ENCODE measurements at regions not wholly inside any gene's neighbourhood (a gene's known extent, or its start where the extent isn't known, plus 50 kb on each side); places are given as distances from the start of the nearest gene placed in this dataset.

DNA sequence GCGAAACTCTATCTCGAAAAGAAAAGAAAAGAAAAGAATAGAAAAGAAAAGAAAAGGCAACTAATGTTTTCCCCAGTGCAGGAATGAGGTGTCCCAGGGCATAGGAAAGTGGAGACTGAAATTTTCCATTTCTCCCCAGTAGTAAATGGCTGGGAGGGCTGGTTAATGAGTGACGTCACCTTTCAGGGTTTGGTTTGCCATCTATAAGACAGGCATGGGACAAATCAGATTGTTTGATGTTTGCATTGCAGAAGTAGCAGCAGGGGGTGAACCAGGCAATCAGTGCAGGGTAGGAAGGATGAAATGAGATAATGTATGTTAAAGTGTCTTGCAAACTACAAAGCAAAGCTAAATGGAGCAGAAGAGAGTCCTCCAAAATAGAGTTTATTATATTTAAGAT, 533.4 kb downstream of the PKHD1 start:
- Mint-ChIP-seq H3K27ac (ENCODE audit: unreplicated experiment) (no peak overlapping the region), H3K27me3 (ENCODE audit: low read depth) (no peaks in the 10 kb centered on the region), H3K36me3 (ENCODE audit: low read depth) (no peaks in the 10 kb centered on the region), H3K4me3 (ENCODE audit: unreplicated experiment) (no peak overlapping the region), H3K9me3 (ENCODE audit: low read depth) (no peaks in the 10 kb centered on the region), H3K4me1 (ENCODE audit: low read depth) (no peaks in the 10 kb centered on the region)
- no peak for DNase-seq (ENCODE audit: low spot score)
- TF ChIP-seq, protein P1, sequence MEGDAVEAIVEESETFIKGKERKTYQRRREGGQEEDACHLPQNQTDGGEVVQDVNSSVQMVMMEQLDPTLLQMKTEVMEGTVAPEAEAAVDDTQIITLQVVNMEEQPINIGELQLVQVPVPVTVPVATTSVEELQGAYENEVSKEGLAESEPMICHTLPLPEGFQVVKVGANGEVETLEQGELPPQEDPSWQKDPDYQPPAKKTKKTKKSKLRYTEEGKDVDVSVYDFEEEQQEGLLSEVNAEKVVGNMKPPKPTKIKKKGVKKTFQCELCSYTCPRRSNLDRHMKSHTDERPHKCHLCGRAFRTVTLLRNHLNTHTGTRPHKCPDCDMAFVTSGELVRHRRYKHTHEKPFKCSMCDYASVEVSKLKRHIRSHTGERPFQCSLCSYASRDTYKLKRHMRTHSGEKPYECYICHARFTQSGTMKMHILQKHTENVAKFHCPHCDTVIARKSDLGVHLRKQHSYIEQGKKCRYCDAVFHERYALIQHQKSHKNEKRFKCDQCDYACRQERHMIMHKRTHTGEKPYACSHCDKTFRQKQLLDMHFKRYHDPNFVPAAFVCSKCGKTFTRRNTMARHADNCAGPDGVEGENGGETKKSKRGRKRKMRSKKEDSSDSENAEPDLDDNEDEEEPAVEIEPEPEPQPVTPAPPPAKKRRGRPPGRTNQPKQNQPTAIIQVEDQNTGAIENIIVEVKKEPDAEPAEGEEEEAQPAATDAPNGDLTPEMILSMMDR (IDR thresholded peaks at IDR 0.05), result no peak

DNA sequence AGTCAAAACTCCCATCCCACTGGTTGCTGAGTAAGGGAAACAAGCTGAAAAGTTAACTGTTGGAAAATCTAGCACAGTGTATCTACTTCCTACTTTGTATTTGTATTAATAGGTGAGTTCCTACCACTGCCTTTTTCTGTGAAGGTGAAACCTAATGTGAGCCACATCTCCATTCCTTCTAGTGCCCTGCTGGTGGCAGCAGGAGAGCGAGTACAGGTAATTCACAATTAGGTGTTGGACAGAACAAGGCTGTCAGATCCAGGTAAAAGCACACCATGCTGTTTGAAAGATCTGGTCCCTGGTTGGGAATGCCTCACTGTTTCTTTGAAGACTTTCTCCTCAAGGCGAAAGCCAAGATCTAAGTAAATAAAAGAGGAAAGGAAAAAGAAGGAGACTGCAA, 528.4 kb downstream of the PKHD1 start:
- no peak overlapping the region for H3K27ac Mint-ChIP-seq (ENCODE audit: unreplicated experiment)
- H3K4me3 Mint-ChIP-seq (ENCODE audit: unreplicated experiment), result no peak overlapping the region
- no peaks in the 10 kb centered on the region for H3K27me3 Mint-ChIP-seq (ENCODE audit: low read depth)
- no peaks in the 10 kb centered on the region for H3K36me3 Mint-ChIP-seq (ENCODE audit: low read depth)
- no peak for DNase-seq (ENCODE audit: low spot score)
- TF ChIP-seq, protein P1 (IDR thresholded peaks at IDR 0.05), result peak; percentile 18
- no peaks in the 10 kb centered on the region for H3K9me3 Mint-ChIP-seq (ENCODE audit: low read depth)
- H3K4me1 Mint-ChIP-seq (ENCODE audit: low read depth), result no peaks in the 10 kb centered on the region

DNA sequence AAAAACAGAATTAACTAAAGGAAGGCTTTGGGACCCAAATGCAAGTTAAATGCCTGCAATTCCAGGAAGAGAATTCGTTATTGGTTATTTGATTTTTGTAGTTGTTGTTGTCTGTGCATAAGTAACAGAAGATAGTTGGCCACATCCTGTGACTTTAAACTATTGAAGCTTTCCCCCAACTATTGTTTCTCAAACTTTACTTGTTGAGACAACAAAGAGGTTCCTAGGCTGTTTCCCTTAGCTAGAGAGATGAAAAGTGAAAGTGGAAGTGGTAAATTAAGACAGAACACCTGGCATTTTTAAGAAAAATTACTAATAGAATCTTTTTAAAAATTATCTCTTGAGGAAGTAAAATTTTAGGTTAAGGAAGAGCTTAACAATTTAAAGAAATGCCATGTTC, 525.2 kb downstream of the PKHD1 start:
- no peak overlapping the region for H3K27ac Mint-ChIP-seq (ENCODE audit: unreplicated experiment)
- TF ChIP-seq, protein P1 (IDR thresholded peaks at IDR 0.05), result no peak
- H3K9me3 Mint-ChIP-seq (ENCODE audit: low read depth), result no peaks in the 10 kb centered on the region
- no peaks in the 10 kb centered on the region for H3K36me3 Mint-ChIP-seq (ENCODE audit: low read depth)
- no peak for DNase-seq (ENCODE audit: low spot score)
- no peaks in the 10 kb centered on the region for H3K27me3 Mint-ChIP-seq (ENCODE audit: low read depth)
- H3K4me3 Mint-ChIP-seq (ENCODE audit: unreplicated experiment), result no peak overlapping the region
- H3K4me1 Mint-ChIP-seq (ENCODE audit: low read depth), result no peaks in the 10 kb centered on the region
